B cell (primary cell): ENCODE measurements at regions not wholly inside any gene's neighbourhood (a gene's known extent, or its start where the extent isn't known, plus 50 kb on each side); places are given as distances from the start of the nearest gene placed in this dataset.

Experiments used
- EZH2 ChIP-seq: IDR thresholded peaks from 2 replicates; pipeline ENCODE4 v1.6.1; 2012; ENCODE audit warnings: borderline replicate concordance, low read depth, mild to moderate bottlenecking, moderate library complexity, low read length; ENCODE audit not compliant: insufficient read depth, poor library complexity, severe bottlenecking
- TF ChIP-seq, protein P1 (sequence below): fragments of 200-600 bp; IDR thresholded peaks from one replicate; pipeline ENCODE4 v1.8.0; 2022; ENCODE audit warnings: antibody characterized with exemption, mild to moderate bottlenecking

DNA sequence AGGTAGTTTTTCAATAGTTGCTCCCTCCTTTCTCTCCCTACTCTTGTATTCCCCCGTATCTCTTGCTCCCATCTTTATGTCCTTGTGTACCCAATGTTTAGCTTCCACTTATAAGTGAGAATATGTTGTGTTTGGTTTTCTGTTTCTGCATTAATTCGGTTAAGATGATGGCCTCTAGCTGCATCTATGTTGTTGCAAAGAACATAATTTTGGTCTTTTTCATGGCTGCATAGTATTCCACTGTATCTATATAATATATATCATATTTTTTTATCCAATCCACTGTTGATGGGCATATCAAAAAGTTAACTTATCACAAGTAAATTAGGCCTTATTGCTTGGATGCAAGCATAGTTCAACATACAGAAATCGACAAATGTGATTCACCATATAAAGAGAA lies 594.0 kb downstream of the TYW1 start:
- TF ChIP-seq, protein P1, sequence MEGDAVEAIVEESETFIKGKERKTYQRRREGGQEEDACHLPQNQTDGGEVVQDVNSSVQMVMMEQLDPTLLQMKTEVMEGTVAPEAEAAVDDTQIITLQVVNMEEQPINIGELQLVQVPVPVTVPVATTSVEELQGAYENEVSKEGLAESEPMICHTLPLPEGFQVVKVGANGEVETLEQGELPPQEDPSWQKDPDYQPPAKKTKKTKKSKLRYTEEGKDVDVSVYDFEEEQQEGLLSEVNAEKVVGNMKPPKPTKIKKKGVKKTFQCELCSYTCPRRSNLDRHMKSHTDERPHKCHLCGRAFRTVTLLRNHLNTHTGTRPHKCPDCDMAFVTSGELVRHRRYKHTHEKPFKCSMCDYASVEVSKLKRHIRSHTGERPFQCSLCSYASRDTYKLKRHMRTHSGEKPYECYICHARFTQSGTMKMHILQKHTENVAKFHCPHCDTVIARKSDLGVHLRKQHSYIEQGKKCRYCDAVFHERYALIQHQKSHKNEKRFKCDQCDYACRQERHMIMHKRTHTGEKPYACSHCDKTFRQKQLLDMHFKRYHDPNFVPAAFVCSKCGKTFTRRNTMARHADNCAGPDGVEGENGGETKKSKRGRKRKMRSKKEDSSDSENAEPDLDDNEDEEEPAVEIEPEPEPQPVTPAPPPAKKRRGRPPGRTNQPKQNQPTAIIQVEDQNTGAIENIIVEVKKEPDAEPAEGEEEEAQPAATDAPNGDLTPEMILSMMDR: no peak
- TF ChIP-seq EZH2: no peak
